Middle frontal gyrus (tissue), 1 donor: ENCODE measurements at regions not wholly inside any gene's neighbourhood (a gene's known extent, or its start where the extent isn't known, plus 50 kb on each side); places are given as distances from the start of the nearest gene placed in this dataset.

Source experiments
- DNase-seq: peaks from one replicate; pipeline ENCODE4 v3.0.0-alpha.2; 2015; ENCODE audit warnings: low spot score; ENCODE audit errors: extremely low spot score

DNA sequence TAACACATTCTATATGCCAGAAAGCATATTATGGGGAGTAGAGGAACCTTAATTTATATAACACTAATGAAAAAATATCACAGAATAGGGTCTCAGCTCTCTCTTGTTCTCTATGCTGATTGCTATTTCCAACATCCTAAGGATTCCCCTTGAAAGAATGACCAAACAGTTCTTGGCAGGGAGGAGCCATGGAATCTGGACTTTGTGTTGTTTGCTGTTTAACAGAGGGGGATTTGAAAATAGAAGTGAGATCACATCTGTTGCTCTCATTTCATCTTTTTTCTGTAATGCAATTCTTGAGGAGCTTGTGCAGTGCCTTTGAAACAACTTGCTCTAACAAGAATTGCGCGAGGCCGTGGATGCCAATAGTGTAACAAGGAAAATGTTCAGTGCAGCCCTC lies 755.3 kb downstream of the TLE1 start:
- DNase-seq = no peak

GRCh38 chr9:80932947-80933780 lies 756.2 kb downstream of the TLE1 start:
- DNase-seq = no peak

DNA sequence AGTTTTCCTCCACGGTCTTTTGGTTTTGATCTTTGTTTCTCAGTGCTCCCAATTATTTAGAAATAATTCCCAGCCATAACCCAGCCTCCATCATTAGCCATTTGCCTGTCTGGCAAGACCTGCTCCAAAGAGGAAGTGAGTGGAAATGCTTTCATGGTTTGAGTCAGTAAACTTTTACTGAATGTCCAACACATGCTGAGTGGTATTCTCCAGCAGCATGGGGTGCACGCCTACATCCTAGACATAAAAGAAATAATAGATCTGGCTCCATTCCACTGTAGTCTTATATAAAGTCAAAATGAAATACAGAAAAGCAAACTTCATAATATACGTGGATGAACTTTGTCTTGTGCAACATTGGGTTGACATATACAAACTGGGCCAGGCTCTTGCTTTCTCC lies 757.2 kb downstream of the TLE1 start:
- no peak for DNase-seq

DNA sequence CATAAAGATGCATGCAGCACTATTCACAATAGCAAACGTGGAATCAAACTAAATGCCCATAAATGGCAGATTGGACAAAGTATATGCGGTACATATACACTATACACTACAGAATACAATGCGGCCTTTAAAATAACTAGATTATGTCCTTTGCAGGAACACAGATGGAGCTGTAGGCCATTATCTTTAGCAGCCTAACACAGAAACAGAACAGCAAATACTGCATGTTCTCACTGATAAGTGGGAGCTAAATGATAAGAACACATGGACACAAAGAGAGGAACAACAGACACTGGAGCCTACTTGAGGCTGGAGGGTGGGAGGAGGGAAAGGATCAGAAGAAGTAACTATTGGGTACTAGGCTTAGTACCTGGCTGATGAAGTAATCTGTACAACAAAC lies 758.2 kb downstream of the TLE1 start:
- no peak for DNase-seq

DNA sequence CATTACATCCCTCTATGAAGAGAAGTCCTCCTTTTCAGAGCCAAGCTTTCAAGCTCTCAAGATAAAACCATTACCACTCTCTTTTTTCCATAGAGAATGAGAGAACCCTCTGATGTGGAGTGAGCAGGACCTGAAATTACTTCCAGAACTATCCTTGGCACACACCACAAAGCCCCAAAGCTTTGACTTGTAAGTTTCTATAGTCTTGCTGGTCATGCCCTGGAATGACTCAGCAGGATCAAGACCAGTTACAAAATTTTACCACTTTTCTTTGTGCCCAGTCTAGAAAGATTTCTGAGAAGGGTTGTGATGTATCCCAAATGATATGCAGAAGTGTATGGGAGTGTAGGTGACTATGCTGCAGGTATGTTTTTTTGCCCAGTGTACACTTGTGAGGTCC lies 760.6 kb downstream of the TLE1 start:
- no peak for DNase-seq

DNA sequence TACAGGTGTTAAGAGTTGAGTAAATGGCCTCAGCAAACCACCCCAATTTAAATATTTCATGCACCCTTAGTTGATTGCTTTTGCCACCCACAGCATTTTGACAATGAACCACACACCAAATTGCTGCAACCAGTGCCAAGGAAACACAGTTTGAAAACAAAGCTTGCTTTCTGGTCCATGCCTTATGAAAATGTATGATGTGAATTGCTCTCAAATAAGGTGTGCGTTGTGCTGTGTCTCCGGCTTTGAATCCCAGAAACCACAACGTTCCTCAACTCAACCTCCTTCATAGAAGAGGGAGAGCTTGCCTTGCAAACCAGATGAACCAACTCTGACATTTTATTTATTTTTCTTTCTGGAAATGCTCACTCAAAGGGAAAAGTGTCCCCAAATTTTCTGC lies 762.7 kb downstream of the TLE1 start:
- DNase-seq = no peak

DNA sequence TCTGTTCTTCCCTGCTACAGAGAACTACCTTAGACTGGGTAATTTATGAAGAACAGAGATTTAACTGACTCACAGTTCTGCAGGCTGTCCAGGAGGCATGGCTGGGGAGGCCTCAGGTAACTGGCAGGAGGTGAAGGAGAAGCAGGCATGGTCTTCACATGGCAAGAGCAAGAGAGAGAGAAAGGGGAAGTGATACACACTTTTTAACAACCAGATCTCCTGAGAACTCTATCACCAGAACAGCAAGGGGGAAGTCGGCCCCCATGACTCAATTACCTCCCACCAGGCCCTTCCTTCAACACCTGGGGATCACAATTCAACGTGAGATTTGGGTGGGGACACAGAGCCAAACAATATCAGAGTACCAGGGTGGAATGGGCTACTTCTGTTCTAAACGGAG lies 766.8 kb downstream of the TLE1 start:
- no peak for DNase-seq

DNA sequence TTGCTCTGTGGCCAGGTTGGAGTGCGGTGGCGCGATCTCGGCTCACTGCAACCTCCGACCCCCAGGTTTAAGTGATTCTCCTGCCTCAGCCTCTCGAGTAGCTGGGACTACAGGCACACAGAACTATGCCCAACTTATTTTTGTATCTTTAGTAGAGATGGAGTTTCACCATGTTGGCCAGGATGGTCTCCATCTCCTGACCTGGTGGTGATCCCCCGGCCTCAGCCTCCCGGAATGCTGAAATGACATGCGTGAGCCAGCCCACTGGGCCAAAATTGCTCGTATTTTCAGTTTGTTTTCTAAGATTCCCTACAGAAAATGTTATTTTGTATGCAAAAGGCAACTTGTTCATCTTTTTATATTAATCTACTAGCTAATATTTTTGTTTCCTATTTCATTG lies 782.6 kb downstream of the TLE1 start:
- DNase-seq = no peak

GRCh38 chr9:80899208-80899607 lies 790.1 kb downstream of the TLE1 start:
- DNase-seq = no peak

DNA sequence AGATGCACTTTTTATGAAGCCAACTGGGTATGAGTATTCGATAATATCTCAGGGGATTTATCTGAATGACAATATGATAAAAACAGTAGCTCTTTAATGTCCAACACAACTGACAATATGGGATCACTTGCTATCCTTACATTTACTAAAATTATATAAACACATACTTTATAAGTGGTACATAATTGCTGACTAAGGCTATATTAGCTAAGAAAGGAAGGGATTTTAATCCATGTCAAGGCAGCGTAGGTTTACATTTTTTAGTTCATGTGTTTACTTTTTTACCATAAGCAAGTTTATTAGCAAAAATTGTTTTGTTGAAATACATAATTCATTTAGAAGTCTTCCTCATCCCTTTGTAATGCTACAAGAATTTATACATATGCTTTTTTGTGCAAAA lies 796.2 kb downstream of the TLE1 start:
- DNase-seq = no peak

GRCh38 chr9:80892703-80893102 lies 796.6 kb downstream of the TLE1 start:
- DNase-seq = no peak

DNA sequence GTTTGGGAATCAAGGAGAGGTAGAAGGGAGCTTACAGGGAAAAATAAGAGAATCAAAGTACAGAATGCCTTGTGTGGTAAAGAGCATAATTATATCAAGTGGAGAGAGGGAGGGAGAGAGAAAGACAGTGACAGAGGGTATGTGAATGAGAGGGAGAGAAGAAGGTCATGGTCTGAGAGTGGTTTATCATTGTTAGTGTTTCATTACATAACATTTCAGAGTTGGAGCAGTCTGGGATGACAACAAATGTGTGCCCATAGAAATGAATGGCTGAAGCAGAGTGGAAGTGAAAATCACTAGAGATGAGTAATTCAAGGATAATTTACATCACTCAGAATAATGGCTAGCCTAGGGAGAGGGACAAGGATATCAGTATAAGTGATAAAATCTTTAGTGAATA lies 799.2 kb downstream of the TLE1 start:
- no peak for DNase-seq

- DNase-seq = no peak
Observed at GRCh38 chr9:80885894-80886293, 803.5 kb downstream of the TLE1 start.

- DNase-seq = no peak
Observed at GRCh38 chr9:80883826-80884579, 805.3 kb downstream of the TLE1 start.

DNA sequence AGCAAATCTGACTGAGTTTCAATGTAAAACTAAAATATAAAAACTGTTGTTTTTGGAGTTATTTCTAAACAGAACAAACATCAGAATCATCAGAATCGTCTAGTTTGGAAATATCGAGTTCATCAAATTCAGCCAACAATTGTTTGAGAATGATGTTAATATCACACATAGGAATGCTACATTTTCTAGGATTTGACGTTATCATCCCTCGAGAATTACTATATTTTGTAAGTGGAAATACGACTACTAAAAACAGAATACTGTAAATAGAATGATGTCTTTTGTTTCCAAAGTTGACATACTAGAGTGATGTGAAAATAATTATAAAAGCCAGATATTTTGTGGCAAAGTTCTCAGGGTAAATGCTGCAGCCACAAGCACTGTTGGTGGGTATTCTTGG lies 805.9 kb downstream of the TLE1 start:
- DNase-seq = no peak

DNA sequence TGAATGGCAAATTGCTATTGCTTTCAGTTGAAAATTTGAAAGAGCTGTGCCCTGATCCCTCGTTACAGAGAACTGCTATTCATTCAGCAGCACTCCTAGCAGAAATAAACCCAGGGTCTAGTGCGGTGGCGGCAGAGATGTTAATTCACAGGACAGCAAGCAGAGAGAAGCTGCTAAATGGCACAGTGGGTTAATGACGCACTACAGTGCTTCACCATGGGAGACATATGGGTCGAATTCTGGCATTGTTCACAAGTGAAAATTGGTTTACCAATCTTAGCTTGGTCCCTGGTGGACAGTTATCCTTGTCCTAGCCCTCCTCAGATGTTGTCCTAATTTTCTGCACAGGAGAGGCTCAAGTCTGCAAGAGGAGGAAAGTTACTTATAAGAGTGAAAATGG lies 807.4 kb downstream of the TLE1 start:
- DNase-seq = no peak

DNA sequence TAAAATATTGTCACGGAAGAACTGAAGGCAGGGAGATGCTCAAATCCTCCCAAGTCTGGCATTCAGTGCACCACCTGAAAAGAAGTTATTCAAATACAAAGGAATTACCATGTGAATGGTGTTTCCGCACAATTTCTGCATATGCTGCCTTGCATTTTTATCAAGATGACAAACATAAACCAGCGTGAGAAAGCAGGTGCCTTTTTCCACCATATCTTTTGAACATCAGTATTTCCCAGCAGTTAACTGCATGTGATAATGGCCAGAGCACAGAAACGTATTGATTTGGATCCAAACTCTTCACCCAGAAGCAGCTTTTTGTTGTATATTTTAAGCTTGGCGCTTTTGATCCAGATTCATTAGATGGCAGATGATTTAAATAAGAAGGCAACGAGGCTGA lies 808.0 kb downstream of the TLE1 start:
- no peak for DNase-seq

GRCh38 chr9:80878556-80878955 lies 810.8 kb downstream of the TLE1 start:
- DNase-seq = no peak

GRCh38 chr9:80875947-80876346 lies 813.4 kb downstream of the TLE1 start:
- DNase-seq = no peak

GRCh38 chr9:80874276-80874675 lies 815.1 kb downstream of the TLE1 start:
- no peak for DNase-seq

DNA sequence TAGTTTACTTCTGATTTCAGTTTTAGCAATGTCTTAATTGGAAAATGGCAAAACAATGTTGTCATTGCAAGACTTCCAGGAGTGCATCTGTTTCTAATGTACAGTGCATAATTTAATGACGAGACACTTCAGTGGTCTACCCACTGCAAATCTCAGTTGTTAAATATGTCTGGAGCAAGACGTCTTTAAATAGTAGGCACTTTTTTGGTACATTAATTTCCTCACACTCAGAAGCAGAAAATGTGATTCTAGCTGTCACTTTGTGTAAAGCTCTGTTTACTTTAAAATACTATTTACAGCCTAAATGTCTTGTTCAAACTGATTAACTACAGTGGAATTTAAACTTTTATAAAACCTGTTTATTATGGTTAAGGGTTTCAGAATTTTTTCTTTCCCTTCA lies 815.5 kb downstream of the TLE1 start:
- DNase-seq = no peak

GRCh38 chr9:80871596-80871995 lies 817.8 kb downstream of the TLE1 start:
- DNase-seq = no peak

DNA sequence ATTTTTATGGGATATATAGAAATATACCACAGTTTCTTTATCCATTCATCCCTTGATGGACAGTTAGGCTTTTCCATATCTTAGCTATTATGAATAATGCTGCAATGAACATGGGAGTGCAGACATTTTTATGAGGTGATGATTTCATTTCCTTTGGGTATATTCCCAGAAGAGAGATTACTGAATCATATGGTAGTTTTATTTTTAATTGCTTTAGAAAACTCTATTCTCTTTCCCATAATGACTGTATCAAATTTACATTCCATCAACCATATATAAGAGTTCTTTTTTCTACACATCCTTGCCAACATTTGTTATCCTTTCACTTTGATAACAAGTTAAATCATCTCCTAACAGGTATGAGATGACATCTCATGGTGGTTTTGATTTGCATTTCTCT lies 821.6 kb downstream of the TLE1 start:
- DNase-seq = no peak
